ENCODE measurements at regions not wholly inside any gene's neighbourhood (a gene's known extent, or its start where the extent isn't known, plus 50 kb on each side); places are given as distances from the start of the nearest gene placed in this dataset.

DNA sequence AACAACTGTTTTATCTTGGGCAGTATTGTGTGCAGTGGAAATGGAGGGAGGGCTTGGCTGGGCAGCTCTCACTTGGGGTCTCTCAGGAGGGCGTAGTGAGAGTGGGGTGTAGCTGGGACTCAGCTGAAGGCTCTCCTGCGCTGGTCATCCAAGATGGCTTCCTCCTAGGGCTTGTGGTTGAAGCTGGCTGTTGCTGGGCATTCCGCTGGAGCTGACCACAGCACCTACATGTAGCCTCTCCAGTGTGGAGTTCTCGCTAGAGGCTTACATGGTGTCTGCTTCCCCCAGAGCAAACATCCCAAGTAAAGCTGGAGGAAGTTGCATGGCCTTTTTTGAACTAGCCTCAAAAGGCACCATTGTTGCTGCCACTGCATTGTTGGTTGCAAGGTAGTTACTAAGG lies 344.1 kb upstream of the MARCKS start:
- Histone ChIP-seq H3K9me2 (ENCODE audit: low read depth, low read length) (no peaks in the 10 kb centered on the region), H3K79me2 (ENCODE audit: insufficient read depth, low read length) (no peaks in the 10 kb centered on the region), H3K27ac (ENCODE audit: low read depth, low read length, poor library complexity, severe bottlenecking) (no peak overlapping the region), H3F3A (ENCODE audit: insufficient read depth, low read length) (no peaks in the 10 kb centered on the region), H3K36me3 (ENCODE audit: insufficient read depth, low read length) (no peaks in the 10 kb centered on the region), H3K4me1 (ENCODE audit: insufficient read depth, low read length, severe bottlenecking) (no peaks in the 10 kb centered on the region), H3K27me3 (ENCODE audit: insufficient read depth, low read length) (no peaks in the 10 kb centered on the region), H3K9me3 (ENCODE audit: low read length) (no peaks in the 10 kb centered on the region), H3K4me3 (ENCODE audit: low read depth, low read length, poor library complexity, severe bottlenecking) (no peak overlapping the region), H4K20me1 (ENCODE audit: insufficient read depth, low read length) (no peaks in the 10 kb centered on the region), H2AFZ (ENCODE audit: low read length) (no peak overlapping the region), H3K4me2 (ENCODE audit: low read length) (no peak overlapping the region), H3K9ac (ENCODE audit: low read length) (no peak overlapping the region)
- no peak for TF ChIP-seq EZH2 (IDR thresholded peaks at IDR 0.05; ENCODE audit: borderline replicate concordance, low read length)

DNA sequence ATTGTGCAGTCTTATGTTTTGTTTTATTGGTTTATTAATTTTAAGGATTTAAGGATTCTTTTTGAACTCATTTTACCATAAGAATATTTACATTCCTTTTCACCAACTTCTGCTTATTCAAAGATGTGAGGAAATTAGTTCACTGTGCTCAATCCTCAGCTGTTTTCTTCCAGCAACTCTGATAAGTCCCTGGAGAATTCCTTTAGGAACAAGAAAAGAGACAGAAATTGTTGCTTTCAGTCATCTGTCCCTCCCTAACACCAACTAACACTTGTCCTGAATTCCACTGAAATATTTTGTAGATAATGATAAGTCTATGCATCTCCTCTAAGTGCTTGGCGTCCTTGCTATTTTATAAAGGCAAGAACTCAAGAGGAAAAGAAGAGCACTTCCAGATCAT lies 334.8 kb upstream of the MARCKS start:
- Histone ChIP-seq H2AFZ (ENCODE audit: low read length) (no peak overlapping the region), H3K36me3 (ENCODE audit: insufficient read depth, low read length) (no peaks in the 10 kb centered on the region), H3F3A (ENCODE audit: insufficient read depth, low read length) (no peaks in the 10 kb centered on the region), H3K27me3 (ENCODE audit: insufficient read depth, low read length) (no peaks in the 10 kb centered on the region), H3K9me3 (ENCODE audit: low read length) (no peaks in the 10 kb centered on the region), H3K4me3 (ENCODE audit: low read depth, low read length, poor library complexity, severe bottlenecking) (no peak overlapping the region), H3K4me1 (ENCODE audit: insufficient read depth, low read length, severe bottlenecking) (no peaks in the 10 kb centered on the region), H3K79me2 (ENCODE audit: insufficient read depth, low read length) (no peaks in the 10 kb centered on the region), H3K27ac (ENCODE audit: low read depth, low read length, poor library complexity, severe bottlenecking) (no peak overlapping the region), H3K4me2 (ENCODE audit: low read length) (no peak overlapping the region), H3K9me2 (ENCODE audit: low read depth, low read length) (no peaks in the 10 kb centered on the region), H4K20me1 (ENCODE audit: insufficient read depth, low read length) (no peaks in the 10 kb centered on the region), H3K9ac (ENCODE audit: low read length) (no peak overlapping the region)
- no peak for TF ChIP-seq CTCF (IDR thresholded peaks at IDR 0.05; ENCODE audit: low read length)
- TF ChIP-seq EZH2 (IDR thresholded peaks at IDR 0.05; ENCODE audit: borderline replicate concordance, low read length) = no peak

GRCh38 chr6:113524826-113525225 lies 332.3 kb upstream of the MARCKS start:
- Histone ChIP-seq H3K27me3 (ENCODE audit: insufficient read depth, low read length) (no peaks in the 10 kb centered on the region), H4K20me1 (ENCODE audit: insufficient read depth, low read length) (no peaks in the 10 kb centered on the region), H3K27ac (ENCODE audit: low read depth, low read length, poor library complexity, severe bottlenecking) (no peak overlapping the region), H2AFZ (ENCODE audit: low read length) (no peak overlapping the region), H3K9me2 (ENCODE audit: low read depth, low read length) (no peaks in the 10 kb centered on the region), H3F3A (ENCODE audit: insufficient read depth, low read length) (no peaks in the 10 kb centered on the region), H3K9ac (ENCODE audit: low read length) (no peak overlapping the region), H3K4me3 (ENCODE audit: low read depth, low read length, poor library complexity, severe bottlenecking) (no peak overlapping the region), H3K79me2 (ENCODE audit: insufficient read depth, low read length) (no peaks in the 10 kb centered on the region), H3K4me2 (ENCODE audit: low read length) (no peak overlapping the region), H3K4me1 (ENCODE audit: insufficient read depth, low read length, severe bottlenecking) (no peaks in the 10 kb centered on the region), H3K9me3 (ENCODE audit: low read length) (no peaks in the 10 kb centered on the region), H3K36me3 (ENCODE audit: insufficient read depth, low read length) (no peaks in the 10 kb centered on the region)
- no peak for TF ChIP-seq EZH2 (IDR thresholded peaks at IDR 0.05; ENCODE audit: borderline replicate concordance, low read length)
- no peak for TF ChIP-seq CTCF (IDR thresholded peaks at IDR 0.05; ENCODE audit: low read length)

- Histone ChIP-seq H3K4me2 (ENCODE audit: low read length) (no peak overlapping the region), H3K9ac (ENCODE audit: low read length) (no peak overlapping the region), H3F3A (ENCODE audit: insufficient read depth, low read length) (no peaks in the 10 kb centered on the region), H3K4me1 (ENCODE audit: insufficient read depth, low read length, severe bottlenecking) (no peaks in the 10 kb centered on the region), H3K27ac (ENCODE audit: low read depth, low read length, poor library complexity, severe bottlenecking) (no peak overlapping the region), H3K9me2 (ENCODE audit: low read depth, low read length) (no peaks in the 10 kb centered on the region), H3K79me2 (ENCODE audit: insufficient read depth, low read length) (no peaks in the 10 kb centered on the region), H3K4me3 (ENCODE audit: low read depth, low read length, poor library complexity, severe bottlenecking) (no peak overlapping the region), H2AFZ (ENCODE audit: low read length) (no peak overlapping the region), H3K36me3 (ENCODE audit: insufficient read depth, low read length) (no peaks in the 10 kb centered on the region), H3K9me3 (ENCODE audit: low read length) (no peaks in the 10 kb centered on the region), H3K27me3 (ENCODE audit: insufficient read depth, low read length) (no peaks in the 10 kb centered on the region), H4K20me1 (ENCODE audit: insufficient read depth, low read length) (no peaks in the 10 kb centered on the region)
- TF ChIP-seq CTCF (IDR thresholded peaks at IDR 0.05; ENCODE audit: low read length) (no peak), EZH2 (IDR thresholded peaks at IDR 0.05; ENCODE audit: borderline replicate concordance, low read length) (no peak)
These were observed 330.6 kb upstream of the MARCKS start for GRCh38 chr6:113526553-113526952.
